ENCODE measurements at regions not wholly inside any gene's neighbourhood (a gene's known extent, or its start where the extent isn't known, plus 50 kb on each side); places are given as distances from the start of the nearest gene placed in this dataset.

DNA sequence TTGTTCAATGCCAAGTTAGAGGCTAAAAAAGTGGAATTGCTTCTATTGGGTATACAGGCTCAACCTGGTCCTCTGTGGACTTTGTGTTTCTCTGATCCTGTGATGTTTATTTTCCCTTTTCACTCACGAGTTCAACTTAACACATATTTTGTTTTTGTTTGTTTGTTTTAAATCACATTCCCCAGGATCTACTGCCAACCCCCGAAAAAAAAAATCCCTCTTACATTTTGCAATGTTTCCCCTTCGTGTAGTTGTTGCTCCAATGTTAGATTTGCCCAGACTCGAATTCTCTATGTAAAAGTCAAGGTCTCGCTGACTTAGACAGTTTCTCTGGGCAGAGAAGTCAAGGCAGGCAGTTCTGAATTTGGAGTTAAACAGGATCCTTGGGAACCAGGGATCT lies 876.4 kb downstream of the CCSER2 start:
- no peak for TF ChIP-seq POLR2A (IDR thresholded peaks at IDR 0.05)
- TF ChIP-seq CTCF (IDR thresholded peaks at IDR 0.05) = no peak
